ENCODE measurements at regions not wholly inside any gene's neighbourhood (a gene's known extent, or its start where the extent isn't known, plus 50 kb on each side); places are given as distances from the start of the nearest gene placed in this dataset.

- no peak for DNase-seq
Measured at GRCh38 chr5:34570143-34570542, 86.0 kb upstream of the RAI14 start.

GRCh38 chr5:34570721-34571676 is 85.1 kb upstream of the RAI14 start:
- peak; percentile 42 for DNase-seq

GRCh38 chr5:34571677-34572041 is 84.5 kb upstream of the RAI14 start:
- DNase-seq: no peak

GRCh38 chr5:34574936-34575467 is 81.1 kb upstream of the RAI14 start:
- no peak for DNase-seq

- no peak for DNase-seq
Measured at GRCh38 chr5:34576891-34577666, 79.0 kb upstream of the RAI14 start.

- DNase-seq: no peak
Measured at GRCh38 chr5:34578962-34579361, 77.2 kb upstream of the RAI14 start.

GRCh38 chr5:34580983-34581382 is 75.1 kb upstream of the RAI14 start:
- DNase-seq: no peak

GRCh38 chr5:34582371-34582770 is 73.8 kb upstream of the RAI14 start:
- no peak for DNase-seq

GRCh38 chr5:34583167-34583566 is 73.0 kb upstream of the RAI14 start:
- DNase-seq: peak; percentile 15

- no peak for DNase-seq
Measured at GRCh38 chr5:34584165-34584564, 72.0 kb upstream of the RAI14 start.

- no peak for DNase-seq
Measured at GRCh38 chr5:34585601-34586104, 70.5 kb upstream of the RAI14 start.

- peak; percentile 60 for DNase-seq
Measured at GRCh38 chr5:34586117-34586885, 69.8 kb upstream of the RAI14 start.

- peak; percentile 75 for DNase-seq
Measured at GRCh38 chr5:34587355-34588241, 68.5 kb upstream of the RAI14 start.

- DNase-seq: no peak
Measured at GRCh38 chr5:34589832-34590231, 66.3 kb upstream of the RAI14 start.

GRCh38 chr5:34591723-34592122 is 64.4 kb upstream of the RAI14 start:
- no peak for DNase-seq

- DNase-seq: no peak
Measured at GRCh38 chr5:34597034-34598027, 58.8 kb upstream of the RAI14 start.

GRCh38 chr5:34598177-34598794 is 57.8 kb upstream of the RAI14 start:
- DNase-seq: peak; percentile 65

- DNase-seq: no peak
Measured at GRCh38 chr5:34599471-34600117, 56.5 kb upstream of the RAI14 start.

- DNase-seq: no peak
Measured at GRCh38 chr5:34600118-34600493, 56.0 kb upstream of the RAI14 start.

Data from suppressor macrophage treated with lipopolysaccharide for 4 hours (primary cell).